ENCODE measurements at regions not wholly inside any gene's neighbourhood (a gene's known extent, or its start where the extent isn't known, plus 50 kb on each side); places are given as distances from the start of the nearest gene placed in this dataset.

DNA sequence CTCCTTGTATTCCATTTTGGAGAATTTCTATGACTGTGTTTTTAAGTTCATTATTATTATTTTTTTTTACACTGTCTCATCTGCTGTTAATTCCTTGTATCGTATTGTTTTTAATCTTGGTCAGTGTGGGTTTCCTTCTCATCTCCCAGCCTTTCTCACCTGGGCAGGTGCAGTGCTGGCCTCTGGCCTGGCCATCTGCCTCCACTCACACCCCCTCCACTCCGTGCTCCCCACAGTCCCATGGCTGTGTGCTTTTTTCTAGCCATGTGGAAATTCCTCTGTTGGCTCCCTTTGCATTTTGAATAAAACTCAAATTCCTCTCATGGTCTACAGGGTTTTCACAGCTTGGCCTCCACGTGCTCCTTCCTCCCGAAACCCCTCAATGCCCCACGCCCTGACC is 50.3 kb upstream of the LINC01488 start:
- TF ChIP-seq SMC3 (IDR thresholded peaks at IDR 0.05; ENCODE audit: low read depth, low read length), result no peak
- no peak overlapping the region for H2AFZ ChIP-seq (replicated peaks; ENCODE audit: low read length, poor library complexity)
- H2BK15ac ChIP-seq (ENCODE audit: low read depth, low read length), result no peak overlapping the region; the same call in 2 of the 3 replicates
- 0 out of 2 replicates have a peak overlapping the region, but pooled peaks have one; percentile 20 for H3K4ac ChIP-seq (ENCODE audit: low read depth, low read length)
- H2BK20ac ChIP-seq (ENCODE audit: low read depth, low read length), result no peak overlapping the region; the same call in 1 of the 2 replicates
- intact Hi-C loops (cut with micrococcal nuclease), result no loop called here
- H3K4me3 ChIP-seq (ENCODE audit: insufficient read depth, low read depth, low read length), result no peak overlapping the region
- ATAC-seq (ENCODE audit: low read depth) (no peak), DNase-seq (no peak)
- BruUV-seq (replicated peaks), result no TSS peak
- peak overlapping the region; percentile 30; the same call in 1 of the 2 replicates for H2AK5ac ChIP-seq (ENCODE audit: low read depth, low read length)
- ChIA-PET CTCF (no interaction called here), POLR2A (ENCODE audit: unreplicated experiment) (no interaction called here)
- H3K9me3 ChIP-seq (ENCODE audit: control insufficient read depth, insufficient read depth, low read length), result no peaks in the 10 kb centered on the region
- no peak overlapping the region for H4K8ac ChIP-seq (ENCODE audit: low read depth in 2 of 2, low read length in 2 of 2)
- no peak overlapping the region for H3K56ac ChIP-seq (ENCODE audit: extremely low read depth, insufficient read depth, low read length)
- no peaks in the 10 kb centered on the region for H4K20me1 ChIP-seq (ENCODE audit: insufficient read depth, low read length)
- no peaks in the 10 kb centered on the region; the same call in 1 of the 2 replicates for H3K9me1 ChIP-seq (ENCODE audit: insufficient read depth, low read length)
- H3K18ac ChIP-seq (ENCODE audit: low read depth, low read length), result no peak overlapping the region
- H2AK9ac ChIP-seq (replicated peaks; ENCODE audit: low read depth, low read length, poor library complexity), result no peak overlapping the region
- no peak overlapping the region for H3K27ac ChIP-seq (ENCODE audit: insufficient read depth, low read length)
- in situ Hi-C loops (cut with MboI; ENCODE audit: low sequenced_read_pairs), result no loop called here
- dilution Hi-C loops (cut with HindIII; ENCODE audit: low sequenced_read_pairs, unreplicated experiment), result no loop called here
- WGBS, 2 experiments (ENCODE audit: extremely low coverage in 2 of 2, insufficient read length in 1 of 2), result 71% methylated on average over 4 of the region's 5 CpGs; no CpG with 5 or more reads in 1 of the 2 experiments
- no peak overlapping the region for H4K5ac ChIP-seq (ENCODE audit: low read depth, low read length)
- H3K9ac ChIP-seq (ENCODE audit: low read depth, low read length), result no peak overlapping the region
- H4K91ac ChIP-seq (ENCODE audit: insufficient read depth, low read depth, low read length), result no peak overlapping the region
- no peak overlapping the region for H3K14ac ChIP-seq (replicated peaks; ENCODE audit: low read depth, low read length)
- H3K23ac ChIP-seq (ENCODE audit: low read depth, low read length), result no peak overlapping the region
- no peaks in the 10 kb centered on the region for H3K4me1 ChIP-seq (ENCODE audit: control insufficient read depth, insufficient read depth, low read length)
- no peak overlapping the region for H2BK120ac ChIP-seq (ENCODE audit: low read depth, low read length)
- H3K4me2 ChIP-seq (ENCODE audit: low read depth, low read length), result no peak overlapping the region
- H3K27me3 ChIP-seq (ENCODE audit: control insufficient read depth, insufficient read depth, low read length), result 0 out of 2 replicates have a peak, but pooled peaks cover 2% of the 10 kb centered on the region
- no peaks in the 10 kb centered on the region for H3K36me3 ChIP-seq (ENCODE audit: control insufficient read depth, insufficient read depth, low read length)
- no peak overlapping the region for H2BK5ac ChIP-seq (ENCODE audit: low read depth, low read length, poor library complexity, severe bottlenecking)
- H3K79me1 ChIP-seq (ENCODE audit: low read depth in 1 of 2, low read length in 2 of 2), result no peaks in the 10 kb centered on the region

All from IMR-90 (cell line).